ENCODE measurements at regions not wholly inside any gene's neighbourhood (a gene's known extent, or its start where the extent isn't known, plus 50 kb on each side); places are given as distances from the start of the nearest gene placed in this dataset.

DNA sequence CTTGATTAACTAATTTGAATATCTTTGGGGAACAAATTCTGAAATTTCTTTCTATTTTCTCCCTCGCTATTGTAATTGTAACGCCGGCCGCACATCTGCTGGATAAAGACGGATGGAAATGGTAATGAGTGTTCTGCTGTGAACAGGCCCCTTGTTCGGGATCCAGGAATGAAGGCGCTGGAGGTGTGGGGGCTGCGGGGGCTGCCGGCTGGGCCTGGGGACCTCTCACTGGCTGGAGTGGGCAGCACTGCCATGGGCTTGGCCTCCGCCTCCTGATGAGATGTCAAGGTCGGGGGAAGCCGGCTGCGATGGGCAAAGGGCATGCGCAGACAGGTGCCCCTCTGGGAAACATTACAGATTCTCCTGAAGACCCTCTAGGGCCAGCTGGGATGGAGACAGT is 175.4 kb downstream of the PHETA1 start:
- Histone ChIP-seq H3K4me1 (no peaks in the 10 kb centered on the region), H3K27ac (no peak overlapping the region), H3K4me3 (no peak overlapping the region), H3K9me3 (peaks cover 0 to 5% (median 0%) of the 10 kb centered on the region in 4 donors), H3K27me3 (peaks cover 0 to 23% of the 10 kb centered on the region in 2 donors), H3K36me3 (no peaks in the 10 kb centered on the region)
- WGBS, 2 donors, result 37 to 42% methylated on average over 14 of the region's 14 CpGs
- TF ChIP-seq, protein P1, sequence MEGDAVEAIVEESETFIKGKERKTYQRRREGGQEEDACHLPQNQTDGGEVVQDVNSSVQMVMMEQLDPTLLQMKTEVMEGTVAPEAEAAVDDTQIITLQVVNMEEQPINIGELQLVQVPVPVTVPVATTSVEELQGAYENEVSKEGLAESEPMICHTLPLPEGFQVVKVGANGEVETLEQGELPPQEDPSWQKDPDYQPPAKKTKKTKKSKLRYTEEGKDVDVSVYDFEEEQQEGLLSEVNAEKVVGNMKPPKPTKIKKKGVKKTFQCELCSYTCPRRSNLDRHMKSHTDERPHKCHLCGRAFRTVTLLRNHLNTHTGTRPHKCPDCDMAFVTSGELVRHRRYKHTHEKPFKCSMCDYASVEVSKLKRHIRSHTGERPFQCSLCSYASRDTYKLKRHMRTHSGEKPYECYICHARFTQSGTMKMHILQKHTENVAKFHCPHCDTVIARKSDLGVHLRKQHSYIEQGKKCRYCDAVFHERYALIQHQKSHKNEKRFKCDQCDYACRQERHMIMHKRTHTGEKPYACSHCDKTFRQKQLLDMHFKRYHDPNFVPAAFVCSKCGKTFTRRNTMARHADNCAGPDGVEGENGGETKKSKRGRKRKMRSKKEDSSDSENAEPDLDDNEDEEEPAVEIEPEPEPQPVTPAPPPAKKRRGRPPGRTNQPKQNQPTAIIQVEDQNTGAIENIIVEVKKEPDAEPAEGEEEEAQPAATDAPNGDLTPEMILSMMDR (IDR thresholded peaks at IDR 0.05), result no peak
- TF ChIP-seq EP300 (IDR thresholded peaks at IDR 0.05) (no peak), POLR2A (IDR thresholded peaks at IDR 0.05) (no peak)
- DNase-seq (ENCODE audit: low spot score in 2 of 2), result no peak

- no peak for DNase-seq (ENCODE audit: low spot score in 2 of 2)
- WGBS, 2 donors, result 74 to 79% methylated on average over 8 of the region's 8 CpGs
These were observed 175.8 kb downstream of the PHETA1 start for GRCh38 chr12:111193067-111193466.

DNA sequence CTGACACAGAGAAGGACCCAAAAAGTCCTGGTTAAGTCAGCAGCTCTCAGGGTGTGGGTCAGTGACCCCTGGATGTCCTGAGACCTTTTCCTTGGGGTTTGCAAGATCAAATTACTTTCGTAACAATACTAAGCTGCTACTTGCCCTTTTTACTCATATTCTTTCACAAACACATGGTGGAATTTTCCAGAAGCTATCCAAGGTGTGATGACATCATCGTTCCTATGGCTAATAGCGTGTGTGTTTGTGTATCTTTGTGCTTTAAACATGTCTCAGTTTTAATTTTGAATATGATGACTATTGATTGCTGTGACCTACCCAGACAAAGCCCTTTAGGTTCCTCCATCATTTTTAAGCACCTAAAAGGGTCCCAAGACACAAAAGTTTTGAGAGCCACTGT is 176.2 kb downstream of the PHETA1 start:
- Histone ChIP-seq H3K4me1 (no peaks in the 10 kb centered on the region), H3K36me3 (no peaks in the 10 kb centered on the region)

More at GRCh38 chr12:111193067-111193466, 175.8 kb downstream of the PHETA1 start:
- H3K9me3 ChIP-seq, result peaks cover 0 to 9% (median 0%) of the 10 kb centered on the region in 4 donors
- TF ChIP-seq POLR2A (IDR thresholded peaks at IDR 0.05), result no peak
- no peak for TF ChIP-seq EP300 (IDR thresholded peaks at IDR 0.05)
- TF ChIP-seq, protein P1 (IDR thresholded peaks at IDR 0.05), result no peak
- no peak overlapping the region for H3K4me3 ChIP-seq
- H3K36me3 ChIP-seq, result no peaks in the 10 kb centered on the region
- no peaks in the 10 kb centered on the region for H3K4me1 ChIP-seq
- no peak overlapping the region for H3K27ac ChIP-seq
- H3K27me3 ChIP-seq, result peaks cover 0 to 23% of the 10 kb centered on the region in 2 donors

GRCh38 chr12:111190741-111191526 is 178.0 kb downstream of the PHETA1 start:
- 86 to 88% methylated on average over 15 of the region's 15 CpGs for WGBS, 2 donors
- Histone ChIP-seq H3K27me3 (peaks cover 0 to 23% of the 10 kb centered on the region in 2 donors), H3K9me3 (peaks cover 0 to 9% (median 0%) of the 10 kb centered on the region in 4 donors), H3K4me1 (no peaks in the 10 kb centered on the region), H3K27ac (no peak overlapping the region), H3K4me3 (no peak overlapping the region), H3K36me3 (no peaks in the 10 kb centered on the region)
- no peak for TF ChIP-seq POLR2A (IDR thresholded peaks at IDR 0.05)
- TF ChIP-seq EP300 (IDR thresholded peaks at IDR 0.05), result no peak
- TF ChIP-seq, protein P1 (IDR thresholded peaks at IDR 0.05), result no peak
- no peak for DNase-seq (ENCODE audit: low spot score in 2 of 2)

More for the DNA sequence above, 176.2 kb downstream of the PHETA1 start:
- Histone ChIP-seq H3K4me3 (no peak overlapping the region), H3K27me3 (peaks cover 0 to 23% of the 10 kb centered on the region in 2 donors), H3K9me3 (peaks cover 0 to 9% (median 0%) of the 10 kb centered on the region in 4 donors), H3K27ac (no peak overlapping the region)
- WGBS, 2 donors, result 55 to 56% methylated on average over 3 of the region's 3 CpGs
- no peak for DNase-seq (ENCODE audit: low spot score in 2 of 2)
- TF ChIP-seq POLR2A (IDR thresholded peaks at IDR 0.05) (no peak), EP300 (IDR thresholded peaks at IDR 0.05) (no peak)
- TF ChIP-seq, protein P1 (IDR thresholded peaks at IDR 0.05), result no peak

DNA sequence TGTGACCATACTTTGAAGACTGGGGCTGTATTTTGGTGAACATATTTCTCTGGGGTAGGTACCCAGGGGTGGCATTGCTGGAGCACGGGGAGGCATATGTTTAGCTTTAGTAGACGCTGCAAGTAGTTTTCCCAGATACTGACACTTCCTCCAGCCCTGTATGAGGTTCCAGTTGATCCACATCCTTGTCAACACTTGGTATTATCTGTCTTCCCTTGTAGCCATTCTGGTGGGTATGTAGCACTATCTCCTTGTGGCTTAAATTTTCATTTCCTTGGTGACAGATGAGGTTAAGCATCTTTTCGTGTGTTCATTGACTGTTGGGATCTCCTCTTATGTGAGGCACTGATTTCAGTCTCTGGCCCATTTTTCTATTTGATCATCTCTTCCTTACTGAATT is 179.1 kb downstream of the PHETA1 start:
- Histone ChIP-seq H3K36me3 (no peaks in the 10 kb centered on the region), H3K9me3 (peaks cover 0 to 9% (median 0%) of the 10 kb centered on the region in 4 donors), H3K27me3 (peaks cover 0 to 23% of the 10 kb centered on the region in 2 donors), H3K27ac (no peak overlapping the region), H3K4me3 (no peak overlapping the region), H3K4me1 (no peaks in the 10 kb centered on the region)
- DNase-seq (ENCODE audit: low spot score in 2 of 2), result no peak
- 87 to 94% methylated on average over 3 of the region's 3 CpGs for WGBS, 2 donors
- TF ChIP-seq, protein P1 (IDR thresholded peaks at IDR 0.05), result no peak
- TF ChIP-seq EP300 (IDR thresholded peaks at IDR 0.05) (no peak), POLR2A (IDR thresholded peaks at IDR 0.05) (no peak)
